GM18502 (cell line): ENCODE measurements at regions not wholly inside any gene's neighbourhood (a gene's known extent, or its start where the extent isn't known, plus 50 kb on each side); places are given as distances from the start of the nearest gene placed in this dataset.
A peak's percentile ranks its signal among the peaks of the same experiment; 100 is the strongest.
"Not testable (repeated sequence)": the region's sequence is repeated elsewhere in the genome, so short reads cannot be mapped to it uniquely, and the experiment has no call there.

Experiments used
- ATAC-seq: cut with Tn5 transposase; IDR thresholded peaks from one replicate; pipeline ENCODE4 v1.9.1; 2021; ENCODE audit warnings: mild to moderate bottlenecking; ENCODE audit not compliant: unreplicated experiment, poor library complexity

- ATAC-seq: no peak
Observed at GRCh38 chr21:14690886-14691285, 144.8 kb upstream of the SAMSN1 start.

DNA sequence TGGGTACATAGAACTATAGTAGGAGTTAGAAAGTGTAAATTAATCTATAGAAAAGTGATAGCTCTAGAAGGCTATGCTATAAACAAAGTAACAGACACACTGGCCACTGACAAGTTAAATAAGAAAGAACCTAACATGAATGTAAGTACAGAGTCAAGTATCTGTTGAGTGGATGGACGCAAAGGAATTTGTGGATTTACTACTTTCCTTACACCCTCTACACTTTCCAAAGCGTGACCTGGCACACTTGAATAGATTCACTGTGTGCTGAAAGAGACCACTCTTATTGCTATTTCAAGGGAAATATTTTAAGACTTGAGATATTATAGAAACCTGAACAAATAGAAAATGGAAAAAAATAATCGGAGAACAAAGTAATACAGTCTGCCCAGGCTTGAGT, 142.8 kb upstream of the SAMSN1 start:
- ATAC-seq: no peak

GRCh38 chr21:14688412-14688811, 142.3 kb upstream of the SAMSN1 start:
- ATAC-seq: no peak

DNA sequence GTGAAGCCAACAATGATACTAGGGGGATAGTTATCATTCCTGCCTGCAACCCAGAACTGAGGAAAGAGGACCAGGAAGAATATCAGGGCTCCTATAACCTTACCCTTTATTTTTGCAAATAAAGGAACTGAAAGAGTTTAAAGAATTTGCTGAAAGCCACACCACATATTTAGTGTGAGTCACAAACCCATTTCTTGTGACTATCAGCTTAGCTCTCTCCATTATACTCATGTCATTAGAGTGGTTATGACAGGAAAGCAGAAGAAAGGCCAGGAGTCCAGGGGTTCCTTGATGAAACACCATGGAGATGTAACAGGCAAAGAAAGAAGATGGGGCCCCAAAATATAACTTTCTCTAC, 141.1 kb upstream of the SAMSN1 start:
- ATAC-seq: peak; percentile 72

DNA sequence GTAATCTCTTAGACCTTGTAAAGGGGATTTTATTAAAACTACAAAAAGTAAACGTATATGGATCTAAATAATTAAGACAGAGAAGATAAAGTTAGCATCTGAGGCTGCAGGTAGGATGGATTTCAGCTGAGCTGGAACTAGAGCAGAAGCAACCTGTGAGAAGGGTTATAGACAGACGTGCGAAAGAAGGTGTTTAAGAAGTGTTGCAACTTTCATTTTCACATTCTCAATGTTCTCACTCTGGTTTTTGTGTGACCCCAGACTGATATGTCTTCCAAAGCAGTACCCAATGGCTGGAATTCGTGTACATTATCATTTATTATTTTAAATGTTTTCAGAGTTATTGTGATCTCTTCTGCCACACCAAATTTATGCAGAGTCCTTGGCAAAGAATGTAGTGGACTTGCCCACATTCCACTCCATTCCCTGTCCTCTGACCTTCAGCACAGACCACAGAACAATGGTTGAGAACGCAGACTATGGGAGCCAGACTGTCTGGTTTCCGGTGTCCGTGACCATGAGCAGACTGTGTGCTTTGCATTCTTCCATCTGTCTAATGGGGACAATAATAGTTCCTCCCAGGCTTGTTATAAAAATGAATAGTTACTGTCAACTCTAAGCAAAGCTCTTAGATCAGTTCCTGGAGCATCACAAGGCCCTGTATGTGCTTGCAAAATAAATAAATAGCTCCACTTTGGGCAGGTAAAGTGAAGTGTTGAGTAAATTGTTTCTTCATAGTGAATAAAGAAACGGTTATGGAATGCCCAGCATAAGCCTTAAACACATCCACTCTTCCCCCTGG, 140.6 kb upstream of the SAMSN1 start:
- ATAC-seq: peak; percentile 67

DNA sequence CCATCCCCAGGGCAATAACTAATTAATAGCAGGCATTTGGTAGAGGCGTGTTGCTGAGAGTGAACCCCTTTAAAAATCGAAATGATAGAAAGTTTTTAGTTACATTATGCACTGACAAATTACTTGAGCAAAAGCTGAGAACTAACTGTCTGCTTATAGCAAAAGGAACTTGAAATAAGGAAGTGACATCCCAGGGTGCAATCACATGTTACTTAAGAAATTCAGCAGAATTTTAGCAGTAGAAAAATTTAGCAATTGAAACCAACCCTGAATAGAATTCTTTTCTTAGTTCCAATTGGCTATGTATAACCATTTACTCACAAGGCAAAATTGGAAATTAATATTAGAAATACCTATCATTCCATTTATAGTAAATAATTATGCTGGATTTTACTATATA, 139.5 kb upstream of the SAMSN1 start:
- no peak for ATAC-seq

- peak; percentile 28 for ATAC-seq
Observed at GRCh38 chr21:14684071-14684470, 138.0 kb upstream of the SAMSN1 start.

DNA sequence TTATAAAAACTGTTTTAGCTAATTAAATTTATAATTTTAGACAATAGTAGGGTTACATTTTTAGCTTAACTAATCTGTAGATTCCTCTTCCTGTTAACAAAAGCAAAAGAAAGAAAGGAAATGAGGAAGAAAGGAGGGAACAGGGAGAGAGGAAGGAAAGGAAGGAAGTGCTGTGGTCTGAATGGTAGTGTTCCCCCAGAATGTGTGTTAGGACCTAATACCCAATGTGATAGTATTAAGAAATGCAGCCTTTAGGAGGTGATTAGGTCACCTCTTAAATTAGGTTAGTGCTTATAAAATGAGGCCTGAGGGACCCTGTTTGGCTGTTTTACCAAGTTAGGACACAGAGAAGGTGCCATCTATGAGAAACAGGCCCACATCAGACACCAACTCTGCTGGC, 136.9 kb upstream of the SAMSN1 start:
- ATAC-seq: no peak

GRCh38 chr21:14678973-14679574, 133.0 kb upstream of the SAMSN1 start:
- no peak for ATAC-seq

- ATAC-seq: no peak
Observed at GRCh38 chr21:14677639-14678179, 131.6 kb upstream of the SAMSN1 start.

- ATAC-seq: no peak
Observed at GRCh38 chr21:14677013-14677412, 130.9 kb upstream of the SAMSN1 start.

- peak; percentile 81 for ATAC-seq
Observed at GRCh38 chr21:14675774-14676530, 129.8 kb upstream of the SAMSN1 start.

- no peak for ATAC-seq
Observed at GRCh38 chr21:14673649-14674048, 127.5 kb upstream of the SAMSN1 start.

DNA sequence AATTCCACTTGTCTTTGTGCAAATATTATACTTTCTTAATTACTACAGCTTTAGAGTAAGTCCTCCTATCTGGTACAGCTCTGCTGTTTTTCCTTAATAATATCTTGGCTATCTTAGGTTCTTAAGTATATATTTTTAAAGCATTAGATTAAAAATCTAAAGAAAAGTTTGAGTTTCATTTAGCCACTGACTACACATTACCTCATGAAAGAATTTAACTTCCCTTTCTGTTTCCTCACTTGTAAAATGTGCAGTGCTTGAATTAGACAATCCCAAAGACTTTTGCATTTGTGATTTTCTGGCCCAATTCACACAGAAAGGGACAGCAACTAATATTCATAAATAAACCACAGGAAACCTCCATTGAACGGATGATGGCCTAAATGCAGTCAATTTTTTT, 126.4 kb upstream of the SAMSN1 start:
- ATAC-seq: no peak

DNA sequence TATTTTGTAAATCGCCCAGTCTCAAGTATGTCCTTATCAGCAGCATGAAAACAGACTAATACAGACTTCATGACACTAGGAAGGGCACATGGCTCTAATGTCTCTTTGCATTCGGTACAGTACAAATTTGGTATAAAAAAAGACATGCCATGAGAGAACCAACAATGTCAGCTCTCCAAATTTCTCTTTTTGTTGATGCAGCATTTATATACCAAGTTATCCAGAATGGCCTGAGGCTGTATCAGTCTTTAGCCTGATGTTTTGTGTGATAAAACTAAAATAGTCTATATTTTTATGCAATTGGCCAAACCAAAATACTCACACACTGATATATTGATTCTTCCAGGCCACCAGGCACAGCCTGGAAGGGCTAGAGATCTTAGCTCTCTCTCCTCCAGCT, 124.3 kb upstream of the SAMSN1 start:
- no peak for ATAC-seq

- not testable (repeated sequence) for ATAC-seq
Observed at GRCh38 chr21:14669092-14669491, 123.0 kb upstream of the SAMSN1 start.

DNA sequence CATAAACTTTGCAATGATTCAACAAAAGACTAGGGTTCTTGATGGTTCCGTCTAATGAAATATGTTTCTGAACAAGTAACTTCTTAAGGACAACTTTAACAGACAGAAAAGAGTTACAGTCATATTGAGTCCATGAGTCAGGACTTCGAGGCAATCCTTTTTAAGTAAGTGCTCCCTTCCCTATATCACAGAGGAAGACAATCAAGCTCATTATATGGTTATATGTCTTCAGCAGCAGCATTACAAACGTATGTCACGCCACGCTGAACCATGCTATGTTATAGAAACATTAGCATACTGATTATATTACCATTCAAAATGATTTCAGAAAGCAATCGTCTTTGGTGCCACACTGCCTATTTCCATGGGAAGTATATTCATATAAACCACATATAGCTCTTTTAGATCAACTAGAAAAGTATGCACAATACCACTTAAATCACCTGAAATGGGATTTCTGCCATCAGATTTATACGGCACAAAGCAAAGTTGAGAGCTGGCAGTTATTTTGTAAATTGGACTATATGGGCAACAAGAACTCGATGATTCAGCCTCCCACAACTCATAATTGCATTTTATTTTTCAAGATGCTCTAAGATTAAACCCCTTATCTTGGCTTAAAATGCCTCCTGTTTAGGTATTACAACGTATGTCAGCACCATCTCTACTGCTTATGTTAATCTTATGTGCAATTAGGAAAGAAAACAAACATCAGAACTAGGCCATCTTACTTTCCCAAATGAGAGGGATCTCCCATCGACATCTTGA, 111.3 kb upstream of the SAMSN1 start:
- no peak for ATAC-seq

- ATAC-seq: no peak
Observed at GRCh38 chr21:14646893-14647292, 100.8 kb upstream of the SAMSN1 start.

DNA sequence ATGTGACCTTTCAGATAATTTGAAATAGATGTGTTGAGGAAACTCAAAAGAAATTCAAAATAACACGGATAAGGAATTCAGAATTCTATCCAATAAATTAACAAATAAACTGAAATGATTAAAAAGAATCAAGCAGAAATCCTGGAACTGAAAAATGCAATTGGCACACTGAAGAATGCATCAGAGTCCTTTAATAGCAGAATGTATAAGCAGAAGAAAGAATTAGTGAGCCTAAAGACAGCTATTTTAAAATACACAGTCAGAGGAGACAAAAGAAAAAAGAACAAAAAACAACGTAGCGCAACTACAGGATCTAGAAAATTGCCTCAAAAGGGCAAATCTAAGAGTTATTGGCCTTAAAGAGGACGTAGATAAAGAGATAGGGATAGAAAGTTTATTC, 99.6 kb upstream of the SAMSN1 start:
- ATAC-seq: no peak

DNA sequence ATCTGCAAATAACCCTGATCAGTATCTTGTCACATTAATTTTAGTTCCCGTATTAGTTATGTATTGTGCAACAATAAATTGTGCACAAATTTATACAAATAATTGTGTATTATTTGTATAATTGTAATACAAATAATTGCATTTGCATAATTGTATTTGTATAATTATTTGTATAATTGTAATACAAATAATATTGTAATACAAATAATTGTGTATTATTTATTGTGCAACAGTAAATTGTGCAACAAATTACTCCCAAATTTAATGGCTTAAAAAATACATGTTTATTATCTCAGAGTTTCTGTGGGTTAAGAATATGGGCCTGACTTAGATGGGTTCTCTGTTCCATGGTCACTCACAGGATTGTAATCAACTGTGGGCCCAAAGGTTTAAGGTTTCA, 86.2 kb upstream of the SAMSN1 start:
- no peak for ATAC-seq
